HG02678 (cell line): ENCODE measurements at regions not wholly inside any gene's neighbourhood (a gene's known extent, or its start where the extent isn't known, plus 50 kb on each side); places are given as distances from the start of the nearest gene placed in this dataset.
"Not testable (repeated sequence)": the region's sequence is repeated elsewhere in the genome, so short reads cannot be mapped to it uniquely, and the experiment has no call there.

Experiments used
- ATAC-seq: cut with Tn5 transposase; IDR thresholded peaks from one replicate; pipeline ENCODE4 v1.9.1; 2021; ENCODE audit warnings: mild to moderate bottlenecking, moderate library complexity; ENCODE audit not compliant: unreplicated experiment

DNA sequence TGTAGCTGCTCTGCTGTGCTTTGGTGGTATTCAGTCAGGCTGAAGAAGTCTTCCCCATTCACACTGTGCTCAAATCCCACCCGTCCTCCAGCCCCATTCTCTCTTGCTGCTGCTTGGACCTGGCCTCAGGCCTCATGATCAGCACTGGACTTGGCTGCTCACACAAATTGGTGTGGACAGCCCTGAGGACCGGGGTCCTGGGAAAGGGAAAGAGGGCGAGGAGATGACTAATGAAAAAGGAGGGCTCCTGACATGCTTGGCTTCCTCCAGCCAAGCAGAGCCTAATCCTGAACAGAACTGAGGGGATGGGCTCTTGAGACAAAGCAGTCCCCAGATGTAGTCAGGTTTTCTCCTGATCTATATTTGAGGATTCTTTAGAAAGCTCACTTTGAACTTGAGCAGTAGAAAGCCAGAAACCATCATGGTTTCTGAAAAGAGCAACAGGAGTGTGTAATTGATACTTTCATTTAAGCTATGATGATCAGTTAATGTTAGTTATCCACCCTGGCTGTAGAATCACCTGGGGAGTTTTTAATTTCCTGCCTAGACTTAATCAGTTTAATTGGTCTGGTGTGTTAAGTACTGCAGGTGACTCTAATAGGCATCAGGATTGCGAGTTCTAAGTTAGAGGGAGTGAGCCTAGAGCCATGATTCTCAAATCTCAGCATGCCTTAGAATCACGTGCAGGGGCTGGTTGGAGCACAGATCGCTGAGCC is 79.4 kb upstream of the THBS1 start:
- no peak for ATAC-seq

DNA sequence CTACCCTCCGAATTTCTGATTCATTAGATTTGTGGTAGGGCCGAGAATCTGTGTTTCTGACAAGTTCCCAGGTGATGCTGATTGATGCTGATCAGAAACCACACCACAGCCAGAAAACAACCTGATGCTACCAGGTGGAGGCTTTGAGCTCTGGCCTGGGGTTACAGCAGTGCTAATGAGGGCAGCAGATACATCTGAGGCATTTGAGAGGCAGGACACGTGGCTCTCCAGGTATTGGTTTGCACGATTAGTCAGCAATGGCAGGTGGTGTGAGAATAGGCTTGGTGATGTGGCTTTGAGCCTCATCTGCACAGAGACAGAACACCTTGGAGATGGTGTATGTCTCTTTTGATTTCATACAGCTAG is 78.8 kb upstream of the THBS1 start:
- ATAC-seq = no peak

DNA sequence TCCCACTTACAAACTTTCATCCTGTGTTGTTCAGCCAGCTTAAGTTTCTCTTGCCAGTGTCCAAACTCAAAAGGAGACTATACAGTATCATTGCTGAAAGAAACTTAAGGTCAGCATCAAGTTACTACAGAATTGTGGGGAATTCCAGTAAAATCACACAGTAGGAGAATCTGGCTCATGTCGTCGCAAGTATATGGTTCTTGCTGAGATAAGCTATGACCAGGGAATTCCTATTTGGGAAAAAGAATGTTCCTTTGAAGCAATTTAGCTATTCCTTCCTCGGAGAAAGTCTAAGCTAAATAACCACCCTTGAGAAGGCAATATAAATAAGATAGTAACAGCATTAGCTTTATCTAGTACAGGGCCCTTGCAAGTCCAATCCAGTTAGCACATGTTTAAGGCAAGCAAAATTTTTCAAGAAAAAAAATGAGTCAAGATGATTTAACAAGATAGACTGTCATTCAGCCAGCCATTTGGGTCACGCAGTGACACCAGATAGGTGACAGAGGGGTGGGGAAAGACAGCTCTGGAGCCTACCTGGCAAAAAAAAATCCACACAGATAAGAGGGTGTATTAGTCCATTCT is 78.2 kb upstream of the THBS1 start:
- ATAC-seq = no peak

DNA sequence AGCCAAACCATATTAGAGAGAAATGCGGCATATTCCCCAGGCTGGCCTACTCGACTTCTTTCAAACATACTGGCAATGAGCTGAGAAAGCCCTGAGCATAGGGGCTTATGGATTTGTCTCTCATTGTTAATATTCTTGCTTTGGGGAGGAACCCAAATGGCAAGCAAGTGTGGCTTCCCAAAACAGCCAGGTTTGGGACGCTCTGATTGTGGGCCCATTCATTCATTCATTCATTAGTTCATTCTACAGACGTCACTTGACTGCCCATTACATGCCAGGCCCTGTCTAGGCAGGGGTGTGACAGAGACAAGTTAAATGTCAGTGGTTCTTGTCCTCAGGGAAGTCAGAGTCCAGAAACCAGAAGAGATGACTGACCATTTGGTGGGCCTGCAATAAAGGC is 77.4 kb upstream of the THBS1 start:
- no peak for ATAC-seq

DNA sequence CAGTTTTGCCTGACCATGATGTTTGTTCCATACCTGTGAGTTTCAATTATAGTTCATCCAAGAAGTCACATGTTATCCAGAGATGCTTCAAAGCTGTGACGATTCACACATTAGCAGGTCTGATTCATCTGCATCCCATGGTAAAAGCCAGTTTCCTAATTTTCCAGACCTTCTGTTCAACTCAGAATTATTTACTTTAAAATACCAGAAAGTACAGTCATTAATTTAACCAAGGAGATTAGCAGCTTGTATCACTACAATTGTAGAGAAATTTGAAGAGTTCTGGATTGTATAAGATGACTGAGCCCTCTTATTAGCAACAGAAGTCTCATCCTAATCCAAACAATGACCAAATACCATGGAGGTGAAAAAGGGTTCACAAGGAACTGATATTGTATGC is 76.1 kb upstream of the THBS1 start:
- no peak for ATAC-seq

DNA sequence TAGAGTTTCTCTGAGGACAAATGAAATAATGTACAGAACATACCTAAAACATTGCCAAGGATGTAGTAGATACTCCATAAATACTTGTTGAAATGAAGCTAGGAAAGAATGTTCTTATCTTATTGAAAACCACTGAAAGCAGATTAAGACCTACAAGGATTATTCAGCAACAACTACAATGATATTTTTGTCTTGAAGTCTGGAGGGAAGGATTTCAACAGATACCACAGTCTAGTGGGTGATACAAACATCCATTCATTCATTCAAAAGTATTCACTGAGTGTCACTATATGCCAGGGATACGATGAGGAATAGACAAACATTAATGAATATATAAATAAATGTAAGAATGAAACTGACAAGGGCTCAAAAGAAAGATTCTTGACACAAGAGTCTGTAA is 74.7 kb upstream of the THBS1 start:
- ATAC-seq = no peak

DNA sequence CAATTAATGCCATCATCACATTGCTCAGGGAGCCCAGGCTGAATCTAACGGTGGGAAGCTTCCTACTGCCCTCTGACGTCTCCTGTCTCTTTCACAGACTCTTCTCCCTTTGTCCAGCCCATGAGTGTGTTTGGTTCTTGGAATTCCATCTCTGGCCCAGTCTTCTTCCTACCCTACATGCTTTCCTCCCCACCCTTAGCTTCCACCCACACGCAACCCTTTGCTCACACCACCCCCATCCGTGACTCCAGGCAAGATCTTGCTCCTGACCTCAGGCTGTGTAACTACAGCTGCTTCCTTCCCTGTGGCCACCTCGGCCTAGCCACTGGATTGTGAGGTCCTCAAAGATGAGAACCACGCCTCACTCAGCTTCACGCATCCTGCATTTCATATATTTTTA is 72.3 kb upstream of the THBS1 start:
- ATAC-seq = no peak

DNA sequence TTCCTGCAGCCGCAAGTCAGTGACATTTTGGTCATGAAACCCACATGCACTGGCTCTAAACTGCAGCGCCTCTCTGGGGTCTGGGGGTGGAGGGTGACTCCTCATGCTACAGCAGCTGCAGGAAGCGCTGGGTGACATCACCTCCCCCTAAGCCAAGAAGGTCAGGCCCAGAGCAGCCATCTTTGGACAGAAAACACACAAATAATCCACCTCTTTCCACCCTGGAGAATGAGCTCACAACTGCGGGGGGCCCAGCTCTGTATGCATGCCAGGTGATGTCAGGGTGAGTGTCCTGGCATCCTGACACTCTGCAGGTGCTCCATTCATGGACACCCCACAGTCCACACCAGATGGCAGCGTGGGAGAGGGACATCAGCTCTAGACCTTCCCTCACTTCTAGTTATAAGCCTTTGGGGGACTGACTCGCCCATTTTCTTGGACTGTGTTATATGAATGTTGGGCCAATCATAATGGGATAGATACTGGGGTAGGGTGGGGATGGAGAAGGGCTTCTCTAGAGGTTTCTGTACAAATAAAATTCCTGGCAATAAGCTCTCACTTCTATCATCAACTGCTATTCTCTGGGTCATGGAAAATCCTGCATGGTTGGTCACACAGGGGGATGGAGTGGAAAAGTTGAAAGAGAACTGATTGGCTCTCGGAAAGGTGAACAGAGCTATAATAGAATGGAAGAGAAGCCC is 70.7 kb upstream of the THBS1 start:
- no peak for ATAC-seq

DNA sequence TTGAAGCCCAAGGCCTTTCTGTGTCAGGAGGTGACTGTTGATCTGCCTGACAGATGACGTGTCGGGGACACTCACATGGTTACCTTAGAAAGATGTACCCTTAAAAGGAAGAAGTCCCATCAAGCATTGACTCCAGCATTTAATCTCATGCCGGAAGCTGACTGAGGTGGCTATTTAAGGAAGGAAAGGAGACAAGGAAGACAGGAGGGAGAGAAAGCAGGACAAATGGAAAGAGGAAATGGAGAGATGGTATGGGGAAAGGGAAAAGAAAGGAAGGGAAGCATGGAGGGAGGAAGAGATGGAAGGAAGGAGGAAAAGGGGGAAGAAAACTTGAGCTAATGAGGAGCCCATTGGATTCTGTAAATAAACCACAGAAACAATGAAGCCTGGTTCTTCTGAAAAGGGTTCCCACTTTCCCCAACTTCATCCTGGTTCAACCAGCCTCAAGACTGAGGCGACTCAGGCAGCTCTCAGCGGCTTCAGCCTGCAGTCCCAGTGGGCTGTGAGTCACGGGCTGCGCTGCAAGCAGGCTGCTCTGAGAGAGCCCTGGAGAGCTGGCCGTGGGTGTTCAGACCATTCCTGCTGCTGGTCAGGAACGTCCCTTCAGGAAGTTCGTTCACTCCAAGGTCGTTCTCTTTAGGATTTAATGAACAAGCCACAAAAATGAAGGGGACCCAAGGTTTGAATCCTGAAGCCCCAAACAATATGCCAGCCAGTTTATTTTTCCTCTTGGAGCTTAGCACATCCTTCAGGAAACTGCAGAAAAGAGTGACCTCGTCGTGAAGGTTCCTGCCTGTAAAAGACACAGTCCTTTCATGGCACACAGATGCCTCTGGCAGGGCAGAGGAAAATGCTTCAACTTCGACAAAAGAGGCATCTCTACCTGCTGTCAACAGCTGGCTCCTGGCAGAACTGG is 69.6 kb upstream of the THBS1 start:
- no peak for ATAC-seq

DNA sequence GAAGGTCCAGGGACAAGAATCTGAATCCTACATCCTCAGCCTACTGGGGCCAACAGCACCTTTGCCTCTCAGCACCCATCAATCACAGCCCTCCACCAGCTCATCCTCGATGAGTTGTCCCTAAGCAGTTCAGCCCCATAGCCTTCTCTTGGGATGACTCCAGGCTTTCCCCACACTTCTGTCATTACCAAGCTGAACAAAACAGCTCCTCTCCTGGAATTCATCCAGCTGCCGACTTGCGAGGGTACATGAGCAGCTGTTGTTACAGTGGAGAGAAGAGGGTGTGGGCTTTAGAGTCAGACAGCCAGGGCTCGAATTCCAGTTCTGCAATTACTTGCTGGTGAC is 69.0 kb upstream of the THBS1 start:
- ATAC-seq = no peak

DNA sequence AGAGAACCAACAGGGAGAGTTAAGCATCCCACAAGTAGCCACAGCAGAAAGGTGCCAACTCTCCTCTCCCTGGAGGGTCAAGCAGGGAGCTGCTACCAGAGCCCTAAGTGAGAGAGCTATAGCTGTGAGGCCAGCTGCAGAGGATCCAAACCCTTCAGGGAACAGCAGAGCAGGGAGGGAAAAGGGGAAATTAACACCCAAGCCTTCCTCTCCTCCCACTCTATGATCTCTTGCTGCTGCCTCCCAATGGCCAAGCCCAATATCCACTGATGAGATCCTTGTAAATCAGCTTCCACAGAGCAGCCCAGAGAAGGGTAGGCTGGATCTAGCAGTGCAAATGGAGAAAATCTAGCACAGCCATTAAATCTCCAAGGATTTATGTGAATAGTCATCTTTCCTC is 68.2 kb upstream of the THBS1 start:
- ATAC-seq = no peak

DNA sequence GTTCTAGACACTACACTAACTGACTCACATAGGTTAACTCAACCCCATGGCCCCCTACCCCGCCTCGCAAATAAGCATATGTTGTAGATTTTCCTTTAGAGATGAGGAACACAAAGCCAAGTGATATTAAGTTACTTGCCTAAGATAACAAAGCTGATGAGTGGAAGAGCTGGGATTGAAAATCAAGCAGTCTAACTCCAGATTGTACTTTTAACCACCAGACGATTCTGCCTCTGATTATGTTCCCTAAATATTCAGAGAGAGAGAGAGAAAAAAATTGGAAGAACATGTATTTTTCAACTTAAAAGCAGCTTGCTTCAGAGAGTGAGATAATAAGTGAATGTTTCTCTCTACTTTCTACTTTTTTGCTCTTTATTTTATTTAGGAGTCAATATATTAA is 66.9 kb upstream of the THBS1 start:
- ATAC-seq = no peak

DNA sequence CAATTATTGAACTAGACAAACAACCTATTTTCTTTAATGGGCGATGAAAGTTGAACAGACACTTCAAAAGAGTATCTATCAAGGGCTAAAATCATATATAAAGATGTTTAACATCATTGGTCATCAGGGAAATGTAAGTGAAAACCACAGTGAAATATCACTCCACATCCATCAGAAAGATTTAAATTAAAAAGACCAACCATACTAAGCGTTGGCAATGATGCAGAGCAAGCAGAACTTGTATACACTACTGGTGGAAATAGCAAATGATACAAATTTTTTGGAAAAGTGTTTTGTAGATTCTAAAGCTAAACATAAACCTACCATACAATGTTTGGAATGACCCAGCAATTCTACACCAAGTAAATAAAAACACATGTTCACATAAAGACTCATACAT is 65.9 kb upstream of the THBS1 start:
- no peak for ATAC-seq

DNA sequence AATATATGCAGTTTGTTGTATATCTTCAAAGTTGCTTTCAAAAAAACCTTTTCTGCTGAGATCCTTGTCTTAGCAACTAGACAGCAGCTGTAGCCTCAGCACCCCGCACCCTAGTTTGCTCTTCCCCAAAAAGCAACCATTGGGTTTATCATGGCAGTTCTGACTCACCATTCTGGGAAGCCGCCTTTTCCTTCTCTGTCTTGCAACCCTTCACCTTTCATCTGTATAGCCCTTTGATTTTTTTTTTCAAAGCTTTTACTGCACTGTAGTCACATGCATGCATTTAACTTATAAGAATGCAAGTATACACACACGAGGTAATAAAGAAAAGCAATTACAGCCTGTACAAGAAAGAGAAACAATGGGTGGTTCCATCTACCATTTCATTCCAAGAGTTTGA is 65.1 kb upstream of the THBS1 start:
- ATAC-seq = no peak

DNA sequence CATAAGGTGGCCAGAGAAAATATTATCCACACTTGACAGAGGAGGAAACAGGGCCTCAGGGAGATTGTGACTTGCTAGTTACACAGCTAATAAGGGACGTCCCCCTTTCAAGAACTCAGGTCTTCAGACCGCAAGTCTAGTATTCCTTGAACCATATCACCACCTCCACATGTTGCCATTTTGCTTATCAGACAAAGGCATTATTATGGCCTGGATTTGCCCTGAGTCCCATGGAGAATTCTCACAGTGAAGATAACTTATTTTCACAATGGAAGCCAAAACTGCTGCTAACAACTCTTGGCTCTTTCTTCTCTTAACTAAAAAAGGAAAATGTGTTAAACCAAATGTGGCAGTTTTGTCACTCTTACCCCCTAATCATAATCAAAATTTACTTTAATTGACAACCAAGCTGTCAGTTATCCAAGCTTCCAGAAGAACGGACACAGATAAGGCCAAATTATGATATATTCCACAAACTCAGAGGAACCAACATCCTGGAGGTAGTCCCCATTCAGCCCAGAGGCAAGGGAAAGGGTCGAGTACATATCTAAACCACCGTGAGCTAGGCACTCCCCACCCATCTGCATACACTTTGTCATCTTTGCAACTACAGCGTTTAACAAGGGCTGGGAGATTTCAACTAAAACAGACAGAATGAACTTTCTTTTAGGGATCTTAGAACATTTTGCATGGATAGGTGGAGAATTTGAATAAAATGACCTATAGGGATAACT is 63.6 kb upstream of the THBS1 start:
- no peak for ATAC-seq

DNA sequence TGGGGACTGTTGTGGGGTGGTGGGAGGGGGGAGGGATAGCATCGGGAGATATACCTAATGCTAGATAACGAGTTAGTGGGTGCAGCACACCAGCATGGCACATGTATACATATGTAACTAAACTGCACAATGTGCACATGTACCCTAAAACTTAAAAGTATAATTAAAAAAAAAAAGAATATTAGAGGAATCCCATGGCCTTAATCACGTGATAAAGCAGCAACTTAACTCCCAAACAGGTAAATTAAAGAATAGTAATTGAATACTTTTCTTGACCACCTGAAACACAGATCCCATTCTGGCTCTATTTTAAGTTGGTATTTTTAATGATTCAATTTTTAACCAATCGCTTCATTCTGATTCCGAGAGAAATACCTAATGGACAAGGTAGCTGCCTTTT is 56.9 kb upstream of the THBS1 start:
- not testable (repeated sequence) for ATAC-seq

DNA sequence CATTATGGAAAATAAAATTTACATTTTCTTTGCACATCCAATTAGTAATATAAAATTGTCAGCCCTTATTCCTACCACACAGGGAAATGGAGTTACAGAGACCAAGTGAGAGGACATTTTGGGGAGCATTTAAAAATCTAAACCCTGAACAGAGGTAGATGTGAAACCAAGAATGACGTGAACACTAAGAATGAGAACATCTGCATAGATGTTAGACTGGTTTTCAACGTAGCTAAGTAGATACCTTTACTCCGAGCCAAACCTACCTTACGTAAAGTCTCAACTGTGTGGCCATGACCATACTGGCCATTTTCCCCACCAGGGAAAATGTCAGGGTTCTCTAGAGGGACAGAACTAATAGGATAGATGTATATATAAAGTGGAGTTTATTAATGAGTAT is 51.4 kb upstream of the THBS1 start:
- ATAC-seq = no peak

DNA sequence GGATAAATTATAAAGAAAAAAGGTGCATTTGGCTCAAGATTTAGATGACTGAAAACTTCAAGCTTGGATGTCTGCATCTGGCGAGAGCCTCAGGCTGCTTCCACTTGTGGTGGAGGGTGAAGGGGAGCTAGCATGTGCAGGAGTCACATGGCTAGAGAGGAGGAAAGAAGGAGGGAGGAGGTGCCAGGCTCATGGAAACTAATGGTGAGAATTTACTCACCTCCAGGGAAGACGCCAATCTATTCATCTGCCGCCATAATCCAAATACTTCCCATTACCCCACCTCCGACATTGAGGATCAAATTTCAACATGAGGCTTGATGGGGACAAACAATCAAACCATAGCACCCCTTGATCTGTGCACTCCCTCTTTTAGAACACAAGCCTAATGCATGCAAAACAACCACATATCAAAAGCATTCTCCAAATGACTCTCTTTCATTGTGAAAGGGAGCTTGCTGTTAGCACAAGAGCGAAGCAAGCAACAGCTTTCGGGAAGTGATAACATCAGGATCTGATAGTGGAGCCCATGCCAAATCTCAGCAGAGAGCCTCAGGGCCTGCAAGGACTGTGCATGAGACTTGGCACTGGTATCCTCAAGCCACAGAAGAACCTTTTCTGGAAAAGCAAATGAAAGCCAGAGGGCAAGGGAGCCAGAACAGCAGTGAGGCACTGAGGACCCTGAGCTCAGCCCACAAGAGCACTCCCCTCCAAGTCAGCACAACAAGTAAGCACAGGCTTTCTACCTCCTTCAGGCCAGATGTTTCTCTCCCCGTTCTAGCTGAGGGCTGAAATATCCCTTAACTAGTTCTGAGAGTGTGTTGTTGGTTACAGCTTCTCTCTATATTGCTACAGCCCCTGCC is 50.2 kb upstream of the THBS1 start:
- ATAC-seq = no peak
